ENCODE measurements at regions not wholly inside any gene's neighbourhood (a gene's known extent, or its start where the extent isn't known, plus 50 kb on each side); places are given as distances from the start of the nearest gene placed in this dataset.

- DNase-seq (ENCODE audit: low spot score), result no peak
Observed at GRCh38 chr2:103268841-103269498, 507.1 kb downstream of the TMEM182 start.

GRCh38 chr2:103276869-103277268 is 515.0 kb downstream of the TMEM182 start:
- DNase-seq (ENCODE audit: low spot score), result no peak

GRCh38 chr2:103284750-103285149 is 522.9 kb downstream of the TMEM182 start:
- DNase-seq (ENCODE audit: low spot score), result no peak

GRCh38 chr2:103285354-103285753 is 523.5 kb downstream of the TMEM182 start:
- DNase-seq (ENCODE audit: low spot score), result no peak

GRCh38 chr2:103287746-103288145 is 525.9 kb downstream of the TMEM182 start:
- DNase-seq (ENCODE audit: low spot score), result no peak

- DNase-seq (ENCODE audit: low spot score), result no peak
Observed at GRCh38 chr2:103288696-103289095, 526.9 kb downstream of the TMEM182 start.

GRCh38 chr2:103289105-103289725 is 527.4 kb downstream of the TMEM182 start:
- peak; percentile 23 for DNase-seq (ENCODE audit: low spot score)

- DNase-seq (ENCODE audit: low spot score), result no peak
Observed at GRCh38 chr2:103292573-103292972, 530.7 kb downstream of the TMEM182 start.

- no peak for DNase-seq (ENCODE audit: low spot score)
Observed at GRCh38 chr2:103293067-103293741, 531.4 kb downstream of the TMEM182 start.

GRCh38 chr2:103293742-103294077 is 531.9 kb downstream of the TMEM182 start:
- no peak for DNase-seq (ENCODE audit: low spot score)

- no peak for DNase-seq (ENCODE audit: low spot score)
Observed at GRCh38 chr2:103294420-103294819, 532.6 kb downstream of the TMEM182 start.

- no peak for DNase-seq (ENCODE audit: low spot score)
Observed at GRCh38 chr2:103295591-103295990, 533.8 kb downstream of the TMEM182 start.

- no peak for DNase-seq (ENCODE audit: low spot score)
Observed at GRCh38 chr2:103324671-103325070, 562.8 kb downstream of the TMEM182 start.

GRCh38 chr2:103327386-103327785 is 565.6 kb downstream of the TMEM182 start:
- DNase-seq (ENCODE audit: low spot score), result no peak

GRCh38 chr2:103327966-103328365 is 566.1 kb downstream of the TMEM182 start:
- DNase-seq (ENCODE audit: low spot score), result no peak

GRCh38 chr2:103335403-103335802 is 573.6 kb downstream of the TMEM182 start:
- DNase-seq (ENCODE audit: low spot score), result no peak

GRCh38 chr2:103338819-103339218 is 577.0 kb downstream of the TMEM182 start:
- DNase-seq (ENCODE audit: low spot score), result no peak

GRCh38 chr2:103346780-103347179 is 584.9 kb downstream of the TMEM182 start:
- DNase-seq (ENCODE audit: low spot score), result no peak

- DNase-seq (ENCODE audit: low spot score), result no peak
Observed at GRCh38 chr2:103353774-103354173, 591.9 kb downstream of the TMEM182 start.

- DNase-seq (ENCODE audit: low spot score), result no peak
Observed at GRCh38 chr2:103355287-103355686, 593.5 kb downstream of the TMEM182 start.

- no peak for DNase-seq (ENCODE audit: low spot score)
Observed at GRCh38 chr2:103361712-103362111, 599.9 kb downstream of the TMEM182 start.

- no peak for DNase-seq (ENCODE audit: low spot score)
Observed at GRCh38 chr2:103363639-103364038, 601.8 kb downstream of the TMEM182 start.

GRCh38 chr2:103364177-103364576 is 602.3 kb downstream of the TMEM182 start:
- no peak for DNase-seq (ENCODE audit: low spot score)

All from umbilical cord (tissue), 1 donor.